ENCODE measurements at regions not wholly inside any gene's neighbourhood (a gene's known extent, or its start where the extent isn't known, plus 50 kb on each side); places are given as distances from the start of the nearest gene placed in this dataset.

- DNase-seq: no peak
- Histone ChIP-seq H3K27ac (no peak overlapping the region), H3K27me3 (replicated peaks in 1 of 7) (no peaks in the 10 kb centered on the region), H3K36me3 (no peaks in the 10 kb centered on the region), H3K4me3 (no peak overlapping the region), H3K9me3 (peaks cover 0 to 5% (median 0%) of the 10 kb centered on the region in 8 donors), H3K4me1 (no peaks in the 10 kb centered on the region)
- intact Hi-C loops (cut with DNase I; ENCODE audit: low total_unique reads): no loop called here
- 45 to 64% (median 59%) methylated on average over 2 of the region's 2 CpGs for WGBS, 5 donors
- TF ChIP-seq POLR2AphosphoS5 (IDR thresholded peaks at IDR 0.05) (no peak), CTCF (IDR thresholded peaks at IDR 0.05 in 8 of 11, conservative IDR thresholded peaks at IDR 0.05 in 3 of 11) (no peak), POLR2A (IDR thresholded peaks at IDR 0.05) (no peak)
These were observed 1921.6 kb upstream of the WWC1 start for GRCh38 chr5:166369807-166370206.

DNA sequence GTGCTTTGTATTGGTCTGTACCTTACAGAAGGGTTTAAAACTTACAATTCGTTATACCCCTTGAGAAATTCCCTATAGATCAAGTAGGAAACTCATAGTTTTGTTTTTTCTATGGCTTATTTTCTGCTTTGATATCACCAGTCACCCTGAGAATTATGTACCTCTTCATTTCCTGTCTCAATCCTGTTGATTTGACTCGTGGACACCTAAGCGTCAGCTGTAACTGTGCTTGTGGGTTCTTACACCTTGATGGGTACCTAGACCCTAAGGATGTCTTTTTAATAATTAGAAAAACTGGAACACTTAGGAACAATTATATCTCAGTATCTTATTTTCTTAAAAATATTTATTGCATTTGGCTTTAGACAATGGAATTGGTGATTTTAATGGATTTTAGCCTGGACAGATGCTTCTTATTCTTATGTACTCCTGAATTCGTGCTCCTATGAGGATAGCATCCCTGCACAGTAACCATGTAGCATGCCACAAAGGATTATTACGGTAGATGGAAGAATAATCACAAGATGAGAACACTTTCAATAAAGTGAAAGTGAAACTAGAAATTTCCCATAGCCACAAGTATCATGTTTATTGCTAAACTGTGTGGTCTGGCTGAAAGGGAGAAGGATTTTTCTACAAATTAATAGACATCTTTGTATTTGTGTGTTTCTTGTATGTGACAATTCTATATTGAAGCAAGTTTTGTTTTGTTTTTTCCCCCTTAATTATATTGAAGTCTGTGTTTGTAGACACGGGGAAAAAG, 1920.3 kb upstream of the WWC1 start:
- intact Hi-C loops (cut with DNase I; ENCODE audit: low total_unique reads): no loop called here
- Histone ChIP-seq H3K4me1 (no peaks in the 10 kb centered on the region), H3K27ac (no peak overlapping the region), H3K4me3 (peak overlapping the region in 4 of 8 donors; percentile 1 to 57 (median 17)), H3K9me3 (peaks cover 0 to 5% (median 0%) of the 10 kb centered on the region in 8 donors), H3K36me3 (no peaks in the 10 kb centered on the region), H3K27me3 (replicated peaks in 1 of 7) (no peaks in the 10 kb centered on the region)
- TF ChIP-seq CTCF (IDR thresholded peaks at IDR 0.05 in 8 of 11, conservative IDR thresholded peaks at IDR 0.05 in 3 of 11): no peak
- no peak for TF ChIP-seq POLR2AphosphoS5 (IDR thresholded peaks at IDR 0.05)
- TF ChIP-seq POLR2A (IDR thresholded peaks at IDR 0.05): no peak
- no peak for DNase-seq
- WGBS, 5 donors: 61 to 80% (median 68%) methylated on average over 6 of the region's 6 CpGs

DNA sequence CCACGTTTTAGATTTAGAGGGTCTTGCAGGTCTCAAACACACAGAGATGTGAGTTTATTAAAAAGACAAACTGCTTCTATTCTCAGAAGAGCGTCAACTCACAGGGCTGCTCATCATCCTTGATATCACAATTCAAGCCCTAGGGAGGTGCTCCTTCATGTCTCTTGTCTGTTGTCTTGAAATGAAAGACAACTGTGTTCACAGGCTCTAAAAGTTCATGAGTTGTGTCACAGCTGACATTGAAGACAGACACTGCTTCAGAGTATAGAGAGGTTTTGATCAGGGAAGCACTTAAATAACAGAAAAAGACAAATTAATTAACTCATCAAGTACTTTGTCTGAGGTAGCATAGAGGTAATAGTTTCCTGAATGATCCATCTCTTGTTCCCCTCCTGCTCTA, 1917.6 kb upstream of the WWC1 start:
- no peaks in the 10 kb centered on the region for H3K36me3 ChIP-seq
- intact Hi-C loops (cut with DNase I; ENCODE audit: low total_unique reads): no loop called here
- no peaks in the 10 kb centered on the region for H3K4me1 ChIP-seq
- TF ChIP-seq CTCF (IDR thresholded peaks at IDR 0.05 in 8 of 11, conservative IDR thresholded peaks at IDR 0.05 in 3 of 11) (no peak), POLR2AphosphoS5 (IDR thresholded peaks at IDR 0.05) (no peak), POLR2A (IDR thresholded peaks at IDR 0.05) (no peak)
- WGBS, 5 donors: 77 to 90% (median 81%) methylated on average over 2 of the region's 2 CpGs
- no peak overlapping the region for H3K27ac ChIP-seq
- DNase-seq: no peak
- no peak overlapping the region for H3K4me3 ChIP-seq
- no peaks in the 10 kb centered on the region for H3K27me3 ChIP-seq (replicated peaks in 1 of 7)
- H3K9me3 ChIP-seq: peaks cover 0 to 16% (median 6%) of the 10 kb centered on the region in 8 donors

GRCh38 chr5:166377756-166378155, 1913.7 kb upstream of the WWC1 start:
- Histone ChIP-seq H3K4me3 (no peak overlapping the region), H3K4me1 (no peaks in the 10 kb centered on the region), H3K36me3 (no peaks in the 10 kb centered on the region), H3K27me3 (replicated peaks in 1 of 7) (no peaks in the 10 kb centered on the region), H3K27ac (no peak overlapping the region), H3K9me3 (peaks cover 0 to 39% (median 20%) of the 10 kb centered on the region in 8 donors)
- WGBS, 5 donors: 80 to 91% (median 85%) methylated on average over 6 of the region's 6 CpGs
- TF ChIP-seq POLR2A (IDR thresholded peaks at IDR 0.05) (no peak), CTCF (IDR thresholded peaks at IDR 0.05 in 8 of 11, conservative IDR thresholded peaks at IDR 0.05 in 3 of 11) (no peak), POLR2AphosphoS5 (IDR thresholded peaks at IDR 0.05) (no peak)
- intact Hi-C loops (cut with DNase I; ENCODE audit: low total_unique reads): no loop called here
- no peak for DNase-seq
